ENCODE measurements at regions not wholly inside any gene's neighbourhood (a gene's known extent, or its start where the extent isn't known, plus 50 kb on each side); places are given as distances from the start of the nearest gene placed in this dataset.

DNA sequence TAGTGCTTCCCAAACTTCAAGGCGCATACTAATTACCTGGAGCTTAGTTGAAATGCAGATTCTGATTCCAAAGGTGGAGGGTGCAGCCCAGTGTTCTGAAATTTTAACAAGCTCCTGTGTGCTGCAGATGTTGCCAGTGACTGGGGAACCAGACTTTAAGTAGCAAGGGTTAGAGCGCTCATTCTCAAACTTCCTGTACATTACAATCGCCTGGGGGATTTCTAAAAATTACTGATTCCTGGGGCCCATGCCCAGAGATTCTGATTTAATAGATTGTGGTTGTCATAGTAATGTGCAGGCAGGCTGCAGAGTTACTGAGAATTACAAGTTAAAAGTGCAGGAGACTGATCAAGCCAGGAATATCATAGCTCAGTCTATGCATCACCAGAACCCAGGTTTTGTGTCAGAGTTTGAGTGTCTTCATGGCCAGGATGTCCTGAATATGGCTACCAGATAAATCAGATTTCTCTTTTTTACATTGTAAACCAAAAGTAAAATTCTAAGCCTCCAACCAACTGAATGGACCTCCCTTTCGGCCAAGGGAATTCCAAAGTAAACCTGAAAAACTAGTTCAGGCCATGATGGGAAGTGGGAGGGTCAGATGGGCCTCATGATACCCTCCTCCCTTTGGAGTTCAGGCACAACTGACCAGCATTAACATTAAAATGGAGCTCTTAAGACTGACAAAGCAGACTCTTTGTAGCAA, 121.6 kb downstream of the ATXN3L start:
- DNase-seq = no peak
- H3K4me1 ChIP-seq = no peaks in the 10 kb centered on the region
- intact Hi-C loops (cut with DNase I) = no loop called here
- TF ChIP-seq EP300 (IDR thresholded peaks at IDR 0.05) (no peak), POLR2A (IDR thresholded peaks at IDR 0.05) (no peak), POLR2AphosphoS5 (IDR thresholded peaks at IDR 0.05) (no peak)
- no peaks in the 10 kb centered on the region for H3K36me3 ChIP-seq
- no peaks in the 10 kb centered on the region for H3K9me3 ChIP-seq
- H3K27me3 ChIP-seq = no peaks in the 10 kb centered on the region
- 73 to 81% methylated on average over 4 of the region's 4 CpGs for WGBS, 2 donors
- no peak overlapping the region for H3K4me3 ChIP-seq
- H3K27ac ChIP-seq = no peak overlapping the region

DNA sequence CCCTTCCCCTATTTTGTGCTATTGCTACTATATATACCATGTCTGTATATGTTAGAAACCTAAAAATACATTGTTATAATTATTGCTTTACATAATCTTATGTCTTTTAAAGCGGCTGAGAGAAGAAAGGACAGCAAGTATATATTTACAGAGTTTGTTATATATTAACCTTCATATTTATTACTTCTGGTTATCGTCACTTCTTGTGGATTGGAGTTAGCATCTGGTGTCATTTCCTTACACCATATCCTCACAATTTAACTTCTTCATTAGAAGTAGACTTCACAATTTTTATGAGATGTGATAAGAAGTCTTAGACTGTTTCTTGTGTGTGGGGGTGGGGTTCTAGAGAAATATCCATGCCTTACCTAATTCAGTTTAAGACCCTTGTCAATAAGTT, 123.1 kb downstream of the ATXN3L start:
- no peaks in the 10 kb centered on the region for H3K36me3 ChIP-seq
- no peak for TF ChIP-seq POLR2AphosphoS5 (IDR thresholded peaks at IDR 0.05)
- no peak for TF ChIP-seq POLR2A (IDR thresholded peaks at IDR 0.05)
- H3K4me1 ChIP-seq = no peaks in the 10 kb centered on the region
- DNase-seq = no peak
- H3K27ac ChIP-seq = no peak overlapping the region
- H3K9me3 ChIP-seq = no peaks in the 10 kb centered on the region
- 18 to 70% methylated on average over 2 of the region's 2 CpGs for WGBS, 2 donors
- no peaks in the 10 kb centered on the region for H3K27me3 ChIP-seq
- H3K4me3 ChIP-seq = no peak overlapping the region
- intact Hi-C loops (cut with DNase I) = no loop called here

DNA sequence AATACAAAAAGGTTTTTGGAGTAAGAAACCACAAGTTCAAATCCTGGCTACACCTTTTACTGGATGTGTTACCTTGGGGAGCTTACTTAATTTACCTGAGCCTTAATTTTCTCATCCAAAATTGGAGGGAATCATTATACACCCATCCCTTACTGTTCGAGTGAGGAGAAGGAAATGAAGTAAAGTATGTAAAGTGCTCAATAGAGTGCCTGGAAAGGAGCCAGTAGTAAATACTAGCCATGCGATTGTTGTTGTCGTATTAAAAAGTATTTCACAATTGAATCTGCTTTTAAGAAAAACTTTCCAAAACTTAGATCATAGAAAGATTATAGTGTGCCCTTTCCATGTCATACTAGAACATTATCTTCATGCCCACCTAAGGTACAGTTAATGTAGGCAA, 124.5 kb downstream of the ATXN3L start:
- no peak overlapping the region for H3K4me3 ChIP-seq
- TF ChIP-seq, protein P1, sequence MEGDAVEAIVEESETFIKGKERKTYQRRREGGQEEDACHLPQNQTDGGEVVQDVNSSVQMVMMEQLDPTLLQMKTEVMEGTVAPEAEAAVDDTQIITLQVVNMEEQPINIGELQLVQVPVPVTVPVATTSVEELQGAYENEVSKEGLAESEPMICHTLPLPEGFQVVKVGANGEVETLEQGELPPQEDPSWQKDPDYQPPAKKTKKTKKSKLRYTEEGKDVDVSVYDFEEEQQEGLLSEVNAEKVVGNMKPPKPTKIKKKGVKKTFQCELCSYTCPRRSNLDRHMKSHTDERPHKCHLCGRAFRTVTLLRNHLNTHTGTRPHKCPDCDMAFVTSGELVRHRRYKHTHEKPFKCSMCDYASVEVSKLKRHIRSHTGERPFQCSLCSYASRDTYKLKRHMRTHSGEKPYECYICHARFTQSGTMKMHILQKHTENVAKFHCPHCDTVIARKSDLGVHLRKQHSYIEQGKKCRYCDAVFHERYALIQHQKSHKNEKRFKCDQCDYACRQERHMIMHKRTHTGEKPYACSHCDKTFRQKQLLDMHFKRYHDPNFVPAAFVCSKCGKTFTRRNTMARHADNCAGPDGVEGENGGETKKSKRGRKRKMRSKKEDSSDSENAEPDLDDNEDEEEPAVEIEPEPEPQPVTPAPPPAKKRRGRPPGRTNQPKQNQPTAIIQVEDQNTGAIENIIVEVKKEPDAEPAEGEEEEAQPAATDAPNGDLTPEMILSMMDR (IDR thresholded peaks at IDR 0.05) = no peak
- TF ChIP-seq POLR2A (IDR thresholded peaks at IDR 0.05) = no peak
- no peak for TF ChIP-seq EP300 (IDR thresholded peaks at IDR 0.05)
- no peak for TF ChIP-seq POLR2AphosphoS5 (IDR thresholded peaks at IDR 0.05)
- H3K4me1 ChIP-seq = no peaks in the 10 kb centered on the region
- H3K36me3 ChIP-seq = no peaks in the 10 kb centered on the region
- DNase-seq = no peak
- WGBS, 2 donors = 38 to 69% methylated on average over 3 of the region's 3 CpGs
- intact Hi-C loops (cut with DNase I) = no loop called here
- H3K9me3 ChIP-seq = no peaks in the 10 kb centered on the region
- no peaks in the 10 kb centered on the region for H3K27me3 ChIP-seq
- no peak overlapping the region for H3K27ac ChIP-seq

DNA sequence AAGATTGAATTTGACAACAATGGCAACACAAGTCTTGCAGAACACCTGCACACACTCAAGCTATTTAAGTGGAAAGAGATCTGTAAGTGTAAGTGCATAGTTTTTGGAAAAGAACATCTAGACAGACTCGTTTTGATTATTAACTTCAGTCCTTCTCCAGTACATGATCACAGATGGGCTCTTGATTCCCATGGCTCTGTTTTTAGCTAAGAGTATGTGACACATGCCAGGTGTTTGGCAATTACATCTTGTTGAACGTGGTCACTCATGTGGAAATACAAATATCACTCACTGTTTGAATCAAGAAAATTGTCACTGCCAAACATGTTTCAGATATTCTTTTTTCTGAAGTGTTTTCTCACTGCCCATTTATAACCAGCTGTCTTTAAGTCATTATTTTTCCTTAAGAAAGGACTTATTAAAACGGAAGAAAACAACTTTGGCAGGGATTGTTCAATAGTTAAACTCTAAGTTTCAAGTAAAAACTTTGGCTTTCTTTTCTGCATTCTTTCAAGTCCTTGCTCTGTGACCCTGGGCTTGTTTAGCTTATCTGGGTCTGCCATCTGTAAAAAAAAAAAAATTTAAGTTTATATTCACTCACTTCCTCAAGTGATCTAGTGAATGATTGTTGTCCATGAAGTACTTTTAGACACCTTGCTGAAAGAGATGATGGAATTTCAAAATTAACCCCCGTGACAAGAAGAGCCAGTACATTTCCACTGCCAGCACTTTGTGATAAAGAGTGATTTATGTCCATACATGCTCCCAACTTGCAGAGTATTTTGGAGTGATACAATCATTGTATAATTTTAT, 125.4 kb downstream of the ATXN3L start:
- Histone ChIP-seq H3K4me1 (no peaks in the 10 kb centered on the region), H3K4me3 (no peak overlapping the region), H3K27ac (no peak overlapping the region), H3K27me3 (no peaks in the 10 kb centered on the region), H3K9me3 (no peaks in the 10 kb centered on the region), H3K36me3 (no peaks in the 10 kb centered on the region)
- DNase-seq = no peak
- intact Hi-C loops (cut with DNase I) = no loop called here
- 24 to 38% methylated on average over 4 of the region's 4 CpGs for WGBS, 2 donors
- TF ChIP-seq POLR2AphosphoS5 (IDR thresholded peaks at IDR 0.05) (no peak), EP300 (IDR thresholded peaks at IDR 0.05) (no peak), POLR2A (IDR thresholded peaks at IDR 0.05) (no peak)
- TF ChIP-seq, protein P1 (IDR thresholded peaks at IDR 0.05) = no peak

DNA sequence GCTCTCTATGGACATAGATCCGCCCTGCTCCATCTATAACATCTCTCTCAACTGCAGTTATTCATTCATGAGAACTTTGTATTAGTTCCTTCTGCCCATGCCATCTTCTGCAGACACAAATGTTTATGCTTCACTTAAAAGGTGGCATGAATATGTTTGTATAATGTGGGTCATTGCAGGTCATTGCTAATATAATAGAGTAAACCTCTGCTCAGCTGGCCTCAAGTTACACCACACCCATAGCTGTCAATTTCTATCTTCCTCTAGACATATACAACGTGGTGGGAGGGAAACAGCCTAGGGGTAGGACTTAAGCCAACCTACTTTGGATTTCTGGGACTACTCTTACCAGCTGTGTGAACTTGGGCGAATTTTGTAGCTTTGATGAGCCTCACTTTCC, 129.8 kb downstream of the ATXN3L start:
- no peaks in the 10 kb centered on the region for H3K36me3 ChIP-seq
- no peak for TF ChIP-seq POLR2A (IDR thresholded peaks at IDR 0.05)
- no peak for TF ChIP-seq POLR2AphosphoS5 (IDR thresholded peaks at IDR 0.05)
- no peak for TF ChIP-seq EP300 (IDR thresholded peaks at IDR 0.05)
- TF ChIP-seq, protein P1 (IDR thresholded peaks at IDR 0.05) = no peak

More for the DNA sequence above, 129.8 kb downstream of the ATXN3L start:
- DNase-seq = no peak
- no peak overlapping the region for H3K4me3 ChIP-seq
- H3K27ac ChIP-seq = no peak overlapping the region
- no peaks in the 10 kb centered on the region for H3K27me3 ChIP-seq
- no peaks in the 10 kb centered on the region for H3K9me3 ChIP-seq
- intact Hi-C loops (cut with DNase I) = no loop called here
- no peaks in the 10 kb centered on the region for H3K4me1 ChIP-seq
- 64 to 71% methylated on average over 3 of the region's 3 CpGs for WGBS, 2 donors
